ENCODE measurements at regions not wholly inside any gene's neighbourhood (a gene's known extent, or its start where the extent isn't known, plus 50 kb on each side); places are given as distances from the start of the nearest gene placed in this dataset.

- Histone ChIP-seq H2BK5ac (ENCODE audit: low read depth, low read length) (no peak overlapping the region), H3K56ac (replicated peaks; ENCODE audit: insufficient read length, low read depth, low read length) (no peak overlapping the region), H2AK5ac (ENCODE audit: low read depth, low read length) (no peak overlapping the region), H3K4ac (replicated peaks; ENCODE audit: insufficient read length, low read depth, low read length) (no peak overlapping the region), H4K8ac (ENCODE audit: extremely low read depth, insufficient read depth, low read length) (no peak overlapping the region), H3K4me2 (ENCODE audit: insufficient read depth in 1 of 2, low read depth in 2 of 2, low read length in 2 of 2) (no peak overlapping the region), H3K27me3 (replicated peaks in 1 of 4; ENCODE audit: control insufficient read depth in 3 of 4, extremely low read depth in 1 of 4, insufficient read depth in 3 of 4, low read length in 3 of 4) (no peaks in the 10 kb centered on the region), H3K27ac (ENCODE audit: low read depth, low read length) (no peak overlapping the region), H4K20me1 (replicated peaks in 1 of 2; ENCODE audit: control insufficient read depth in 1 of 2, insufficient read depth in 2 of 2, low read length in 2 of 2) (no peaks in the 10 kb centered on the region), H3K4me1 (replicated peaks in 1 of 4; ENCODE audit: control insufficient read depth in 3 of 4, insufficient read depth in 4 of 4, low read length in 3 of 4) (no peaks in the 10 kb centered on the region), H3K36me3 (ENCODE audit: control insufficient read depth in 2 of 4, insufficient read depth in 4 of 4, low read length in 3 of 4) (no peaks in the 10 kb centered on the region), H2BK120ac (replicated peaks; ENCODE audit: low read depth, low read length) (no peak overlapping the region), H3K23me2 (ENCODE audit: low read depth, low read length) (no peaks in the 10 kb centered on the region), H2BK15ac (ENCODE audit: low read length) (no peak overlapping the region), H3K14ac (ENCODE audit: insufficient read length) (no peak overlapping the region), H2BK20ac (ENCODE audit: low read length) (no peak overlapping the region), H3K18ac (ENCODE audit: extremely low read depth, low read length) (no peak overlapping the region), H4K5ac (ENCODE audit: insufficient read length, low read depth, low read length) (no peak overlapping the region), H3K23ac (ENCODE audit: insufficient read length) (no peak overlapping the region), H3K4me3 (ENCODE audit: extremely low read depth in 1 of 4, insufficient read depth in 2 of 4, low read depth in 3 of 4, low read length in 4 of 4) (no peak overlapping the region), H3K79me1 (ENCODE audit: low read depth, low read length) (no peaks in the 10 kb centered on the region), H2BK12ac (ENCODE audit: low read depth, low read length) (no peak overlapping the region), H3K79me2 (ENCODE audit: control insufficient read depth in 1 of 2, insufficient read depth in 2 of 2, low read length in 2 of 2) (no peaks in the 10 kb centered on the region), H3K9me3 (ENCODE audit: insufficient read depth in 2 of 2, low read depth in 1 of 2, low read length in 1 of 2) (no peaks in the 10 kb centered on the region), H3K9ac (replicated peaks in 1 of 4; ENCODE audit: extremely low read depth in 1 of 4, low read depth in 3 of 4, low read length in 3 of 4) (no peak overlapping the region), H2AFZ (ENCODE audit: low read length) (no peak overlapping the region), H4K91ac (replicated peaks; ENCODE audit: insufficient read length, low read length) (no peak overlapping the region)
- peak; percentile 43 to 47 for TF ChIP-seq RAD21 (IDR thresholded peaks at IDR 0.05 in 1 of 2, conservative IDR thresholded peaks at IDR 0.05 in 1 of 2; ENCODE audit: low read depth in 2 of 2, low read length in 2 of 2)
- TF ChIP-seq KDM5A (IDR thresholded peaks at IDR 0.05; ENCODE audit: low read length) = no peak
- TF ChIP-seq CTCF (IDR thresholded peaks at IDR 0.05; ENCODE audit: control extremely low read depth in 1 of 3, insufficient read depth in 1 of 3, low read depth in 1 of 3, low read length in 3 of 3) = peak in 2 of 3 experiments; percentile 37; a peak in 3 of 4 replicates
- TF ChIP-seq CHD2 (IDR thresholded peaks at IDR 0.05; ENCODE audit: low read length) = 0 out of 2 replicates have a peak, but pooled peaks have one; percentile 39
- ChIA-PET CTCF (ENCODE audit: partially characterized antibody) (interaction anchor here (0.7 to 1.4 kb wide), 4 partner anchors 9 to 518 kb away, joined by 3 to 5 read pairs (median 4); no protein-coding TSS in a partner anchor), POLR2A (ENCODE audit: partially characterized antibody) (no interaction called here)
- WGBS, 2 experiments (ENCODE audit: extremely low coverage in 1 of 2, insufficient coverage in 1 of 2, insufficient read length in 1 of 2, insufficient replicate concordance in 2 of 2, low coverage in 1 of 2, low lambda C conversion rate in 2 of 2, missing lambda C conversion rate in 1 of 2) = 80% methylated on average over 5 of the region's 5 CpGs; no CpG with 5 or more reads in 1 of the 2 experiments
- DNase-seq (ENCODE audit: low read depth in 1 of 2, low spot score in 2 of 2) = no peak
- FAIRE-seq = no peak
Measured at GRCh38 chr6:153563001-153563400, 431.9 kb upstream of the RGS17 start.
